ENCODE measurements at regions not wholly inside any gene's neighbourhood (a gene's known extent, or its start where the extent isn't known, plus 50 kb on each side); places are given as distances from the start of the nearest gene placed in this dataset.
"Not testable (repeated sequence)": the region's sequence is repeated elsewhere in the genome, so short reads cannot be mapped to it uniquely, and the experiment has no call there.

DNA sequence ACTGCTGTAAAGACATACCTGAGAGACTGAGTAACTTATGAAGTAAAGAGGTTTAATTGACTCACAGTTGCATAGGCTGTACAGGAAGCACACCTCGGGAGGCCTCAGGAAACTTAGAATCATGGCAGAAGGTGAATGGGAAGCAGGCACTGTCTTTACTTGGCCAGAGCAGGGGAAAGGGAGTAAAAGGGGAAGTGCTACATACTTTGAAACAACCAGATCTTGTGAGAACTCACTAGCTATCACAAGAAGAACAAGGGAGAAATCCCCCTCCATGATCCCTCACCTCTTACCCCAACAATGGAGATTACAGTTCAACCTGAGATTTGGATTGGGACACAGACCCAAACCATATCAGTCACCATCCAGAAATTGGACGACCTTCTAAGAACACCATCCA is 1285.8 kb upstream of the CDH9 start:
- no peaks in the 10 kb centered on the region for H3K27me3 ChIP-seq (ENCODE audit: insufficient read depth, low read length)
- H3K4me1 ChIP-seq (ENCODE audit: insufficient read depth, low read length): no peaks in the 10 kb centered on the region
- no peaks in the 10 kb centered on the region for H3K36me3 ChIP-seq (ENCODE audit: insufficient read depth, low read length)

DNA sequence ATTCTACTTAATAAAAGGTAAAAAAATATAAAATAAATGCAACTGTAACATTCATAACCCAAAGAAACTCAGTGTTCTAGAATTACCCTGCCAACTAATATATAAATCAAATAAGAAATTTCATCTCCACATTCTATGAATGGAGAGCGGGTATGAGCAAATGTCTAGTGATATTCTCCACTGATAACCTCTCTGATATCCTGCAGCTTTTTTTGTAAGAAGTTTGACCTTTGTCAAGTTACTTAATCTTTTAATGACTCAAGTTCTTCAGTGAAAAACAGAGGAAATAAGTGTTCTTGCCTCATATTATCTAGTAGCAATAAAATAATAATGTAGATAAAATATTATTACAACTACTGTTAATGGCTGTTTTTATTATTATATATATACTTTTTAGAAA is 1275.6 kb upstream of the CDH9 start:
- Histone ChIP-seq H3K4me1 (ENCODE audit: insufficient read depth, low read length) (peaks cover 6% of the 10 kb centered on the region), H3K4me3 (ENCODE audit: low read length) (no peak overlapping the region), H3K36me3 (ENCODE audit: insufficient read depth, low read length) (no peaks in the 10 kb centered on the region), H3K9me3 (ENCODE audit: low read length) (no peaks in the 10 kb centered on the region), H2AFZ (ENCODE audit: low read depth, low read length) (no peak overlapping the region), H3K27me3 (ENCODE audit: insufficient read depth, low read length) (no peaks in the 10 kb centered on the region)

More for the DNA sequence above, 1285.8 kb upstream of the CDH9 start:
- no peak overlapping the region for H3K4me3 ChIP-seq (ENCODE audit: low read length)
- H3K9me3 ChIP-seq (ENCODE audit: low read length): no peaks in the 10 kb centered on the region
- no peak overlapping the region for H2AFZ ChIP-seq (ENCODE audit: low read depth, low read length)

GRCh38 chr5:28313321-28313951 is 1275.0 kb upstream of the CDH9 start:
- Histone ChIP-seq H3K36me3 (ENCODE audit: insufficient read depth, low read length) (no peaks in the 10 kb centered on the region), H3K4me3 (ENCODE audit: low read length) (no peak overlapping the region), H3K9me3 (ENCODE audit: low read length) (no peaks in the 10 kb centered on the region), H3K4me1 (ENCODE audit: insufficient read depth, low read length) (peaks cover 6% of the 10 kb centered on the region), H3K27me3 (ENCODE audit: insufficient read depth, low read length) (no peaks in the 10 kb centered on the region), H2AFZ (ENCODE audit: low read depth, low read length) (peak overlapping the region; percentile 55)

DNA sequence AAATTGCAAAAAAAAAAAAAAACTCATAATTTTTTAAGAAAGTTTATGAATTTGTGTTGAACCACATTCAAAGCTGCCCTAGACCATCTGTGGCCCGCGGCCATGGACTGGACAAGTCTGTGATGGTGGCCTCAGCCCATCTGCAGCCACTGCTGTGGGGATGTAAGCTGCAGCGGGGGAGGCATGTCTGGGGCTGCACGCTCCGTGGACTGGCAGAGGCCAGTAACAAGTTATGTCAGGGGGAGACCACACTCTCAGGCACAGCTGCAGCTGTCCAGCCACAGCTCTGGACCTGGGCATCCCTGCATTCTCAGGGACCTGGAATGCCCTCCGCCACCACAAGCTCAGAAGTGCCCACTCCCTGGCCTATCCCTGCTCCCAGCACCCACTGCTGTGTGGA is 1272.3 kb upstream of the CDH9 start:
- no peaks in the 10 kb centered on the region for H3K9me3 ChIP-seq (ENCODE audit: low read length)
- H3K4me3 ChIP-seq (ENCODE audit: low read length): no peak overlapping the region
- H3K27me3 ChIP-seq (ENCODE audit: insufficient read depth, low read length): no peaks in the 10 kb centered on the region
- H3K36me3 ChIP-seq (ENCODE audit: insufficient read depth, low read length): no peaks in the 10 kb centered on the region
- H3K4me1 ChIP-seq (ENCODE audit: insufficient read depth, low read length): peaks cover 6% of the 10 kb centered on the region
- no peak overlapping the region for H2AFZ ChIP-seq (ENCODE audit: low read depth, low read length)

DNA sequence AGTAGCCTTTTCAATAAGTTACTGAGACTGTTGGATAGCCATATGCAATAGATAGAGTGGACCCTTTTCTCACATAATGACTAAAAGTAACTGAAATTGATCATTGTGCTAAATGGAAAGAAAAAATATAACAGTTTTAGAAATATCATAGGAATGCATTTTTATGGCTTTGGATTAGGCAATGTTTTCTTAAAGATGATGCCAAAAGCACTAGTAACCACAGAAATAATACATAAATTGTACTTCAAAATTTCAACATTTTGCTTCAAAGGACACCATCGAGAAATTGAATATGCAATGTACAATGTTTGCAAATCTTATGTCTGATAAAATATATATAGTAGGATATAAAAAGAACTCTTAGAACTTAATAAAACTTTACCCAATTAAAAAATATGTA is 1267.5 kb upstream of the CDH9 start:
- no peak overlapping the region for H2AFZ ChIP-seq (ENCODE audit: low read depth, low read length)
- H3K4me3 ChIP-seq (ENCODE audit: low read length): no peak overlapping the region

GRCh38 chr5:28301712-28302111 is 1263.3 kb upstream of the CDH9 start:
- no peaks in the 10 kb centered on the region for H3K4me1 ChIP-seq (ENCODE audit: insufficient read depth, low read length)
- H3K27me3 ChIP-seq (ENCODE audit: insufficient read depth, low read length): no peaks in the 10 kb centered on the region
- no peak overlapping the region for H2AFZ ChIP-seq (ENCODE audit: low read depth, low read length)

More for the DNA sequence above, 1267.5 kb upstream of the CDH9 start:
- Histone ChIP-seq H3K36me3 (ENCODE audit: insufficient read depth, low read length) (no peaks in the 10 kb centered on the region), H3K27me3 (ENCODE audit: insufficient read depth, low read length) (no peaks in the 10 kb centered on the region), H3K4me1 (ENCODE audit: insufficient read depth, low read length) (no peaks in the 10 kb centered on the region), H3K9me3 (ENCODE audit: low read length) (no peaks in the 10 kb centered on the region)

GRCh38 chr5:28296254-28297013 is 1258.0 kb upstream of the CDH9 start:
- Histone ChIP-seq H3K27me3 (ENCODE audit: insufficient read depth, low read length) (no peaks in the 10 kb centered on the region), H2AFZ (ENCODE audit: low read depth, low read length) (no peak overlapping the region), H3K4me3 (ENCODE audit: low read length) (no peak overlapping the region), H3K9me3 (ENCODE audit: low read length) (no peaks in the 10 kb centered on the region), H3K36me3 (ENCODE audit: insufficient read depth, low read length) (no peaks in the 10 kb centered on the region), H3K4me1 (ENCODE audit: insufficient read depth, low read length) (no peaks in the 10 kb centered on the region)

More at GRCh38 chr5:28301712-28302111, 1263.3 kb upstream of the CDH9 start:
- H3K4me3 ChIP-seq (ENCODE audit: low read length): no peak overlapping the region
- H3K9me3 ChIP-seq (ENCODE audit: low read length): no peaks in the 10 kb centered on the region
- no peaks in the 10 kb centered on the region for H3K36me3 ChIP-seq (ENCODE audit: insufficient read depth, low read length)

GRCh38 chr5:28287021-28287420 is 1248.6 kb upstream of the CDH9 start:
- not testable (repeated sequence) for H3K27me3 ChIP-seq (ENCODE audit: insufficient read depth, low read length); H3K36me3 ChIP-seq (ENCODE audit: insufficient read depth, low read length); H2AFZ ChIP-seq (ENCODE audit: low read depth, low read length); H3K4me1 ChIP-seq (ENCODE audit: insufficient read depth, low read length); H3K9me3 ChIP-seq (ENCODE audit: low read length); H3K4me3 ChIP-seq (ENCODE audit: low read length)

GRCh38 chr5:28286566-28286965 is 1248.2 kb upstream of the CDH9 start:
- no peaks in the 10 kb centered on the region for H3K36me3 ChIP-seq (ENCODE audit: insufficient read depth, low read length)
- peak overlapping the region; percentile 61 for H2AFZ ChIP-seq (ENCODE audit: low read depth, low read length)
- H3K9me3 ChIP-seq (ENCODE audit: low read length): no peaks in the 10 kb centered on the region
- no peaks in the 10 kb centered on the region for H3K27me3 ChIP-seq (ENCODE audit: insufficient read depth, low read length)
- H3K4me1 ChIP-seq (ENCODE audit: insufficient read depth, low read length): no peaks in the 10 kb centered on the region
- H3K4me3 ChIP-seq (ENCODE audit: low read length): no peak overlapping the region

DNA sequence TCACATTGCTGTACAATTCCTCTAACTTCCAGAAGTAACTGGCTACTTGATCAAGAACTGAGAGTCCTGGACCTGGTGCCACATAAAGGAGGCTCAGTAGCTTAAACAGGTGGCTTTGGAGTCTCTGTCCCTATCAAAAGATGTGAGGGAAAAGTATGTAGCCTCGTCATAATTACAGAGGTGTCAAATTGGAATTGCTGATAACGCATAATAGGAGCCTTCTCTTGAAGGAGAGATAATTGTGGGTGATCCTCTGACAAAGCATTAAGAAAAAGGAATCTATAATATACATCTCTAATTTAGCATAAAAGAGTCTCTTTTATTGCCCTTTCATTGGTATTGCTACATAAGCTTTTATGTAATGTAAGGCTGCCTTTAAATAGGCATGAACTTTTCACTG is 1246.4 kb upstream of the CDH9 start:
- H3K27me3 ChIP-seq (ENCODE audit: insufficient read depth, low read length): no peaks in the 10 kb centered on the region
- H3K36me3 ChIP-seq (ENCODE audit: insufficient read depth, low read length): no peaks in the 10 kb centered on the region

DNA sequence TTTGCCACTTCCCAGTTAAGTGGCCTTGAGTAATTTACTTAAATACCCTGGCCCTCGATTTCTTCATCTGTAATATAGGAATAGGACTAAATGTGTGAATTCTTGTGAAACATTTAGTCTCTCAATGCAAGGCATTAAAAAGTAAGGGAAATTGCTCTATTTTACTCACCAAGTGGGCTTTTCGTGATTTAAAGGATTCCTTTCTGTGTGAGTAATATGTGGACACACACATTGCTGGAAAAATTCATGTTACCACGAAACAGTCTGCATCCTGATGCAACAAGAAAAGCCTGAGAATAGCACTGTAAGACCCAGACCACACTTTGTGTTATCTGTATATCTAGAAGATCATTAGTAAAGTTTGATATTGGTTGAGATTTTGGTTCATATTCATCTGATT is 1243.0 kb upstream of the CDH9 start:
- Histone ChIP-seq H2AFZ (ENCODE audit: low read depth, low read length) (no peak overlapping the region), H3K27me3 (ENCODE audit: insufficient read depth, low read length) (no peaks in the 10 kb centered on the region), H3K36me3 (ENCODE audit: insufficient read depth, low read length) (no peaks in the 10 kb centered on the region), H3K4me1 (ENCODE audit: insufficient read depth, low read length) (no peaks in the 10 kb centered on the region), H3K4me3 (ENCODE audit: low read length) (no peak overlapping the region), H3K9me3 (ENCODE audit: low read length) (no peaks in the 10 kb centered on the region)

More for the DNA sequence above, 1246.4 kb upstream of the CDH9 start:
- H3K4me3 ChIP-seq (ENCODE audit: low read length): no peak overlapping the region
- no peaks in the 10 kb centered on the region for H3K4me1 ChIP-seq (ENCODE audit: insufficient read depth, low read length)
- no peaks in the 10 kb centered on the region for H3K9me3 ChIP-seq (ENCODE audit: low read length)
- no peak overlapping the region for H2AFZ ChIP-seq (ENCODE audit: low read depth, low read length)

GRCh38 chr5:28275931-28276330 is 1237.5 kb upstream of the CDH9 start:
- H2AFZ ChIP-seq (ENCODE audit: low read depth, low read length): no peak overlapping the region
- H3K27me3 ChIP-seq (ENCODE audit: insufficient read depth, low read length): no peaks in the 10 kb centered on the region
- no peak overlapping the region for H3K4me3 ChIP-seq (ENCODE audit: low read length)
- no peaks in the 10 kb centered on the region for H3K4me1 ChIP-seq (ENCODE audit: insufficient read depth, low read length)
- no peaks in the 10 kb centered on the region for H3K36me3 ChIP-seq (ENCODE audit: insufficient read depth, low read length)
- H3K9me3 ChIP-seq (ENCODE audit: low read length): no peaks in the 10 kb centered on the region

DNA sequence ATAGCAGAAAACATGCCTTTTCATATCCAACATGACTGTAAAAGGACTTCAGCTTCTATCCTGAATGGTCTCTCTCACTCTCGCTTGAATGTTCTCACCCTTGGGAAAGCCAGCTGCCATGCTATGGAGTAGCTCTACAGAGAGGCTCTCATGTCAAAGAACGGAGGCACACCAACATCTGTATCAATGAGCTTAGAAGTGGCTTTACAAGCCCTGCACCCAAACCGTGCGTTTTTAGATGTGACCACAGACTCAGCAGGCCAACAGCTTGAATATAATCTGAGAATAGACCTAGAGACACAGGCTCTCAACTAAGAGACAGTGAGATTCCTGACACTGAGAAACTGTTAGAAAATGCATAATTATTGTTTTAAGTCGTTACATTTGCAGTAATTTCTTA is 1231.6 kb upstream of the CDH9 start:
- Histone ChIP-seq H3K9me3 (ENCODE audit: low read length) (no peaks in the 10 kb centered on the region), H3K4me3 (ENCODE audit: low read length) (no peak overlapping the region), H3K36me3 (ENCODE audit: insufficient read depth, low read length) (no peaks in the 10 kb centered on the region), H3K4me1 (ENCODE audit: insufficient read depth, low read length) (no peaks in the 10 kb centered on the region), H2AFZ (ENCODE audit: low read depth, low read length) (no peak overlapping the region), H3K27me3 (ENCODE audit: insufficient read depth, low read length) (no peaks in the 10 kb centered on the region)

All from neuron (in vitro differentiated cells).